ENCODE measurements at regions not wholly inside any gene's neighbourhood (a gene's known extent, or its start where the extent isn't known, plus 50 kb on each side); places are given as distances from the start of the nearest gene placed in this dataset.

- no peak for DNase-seq
These were observed 924.4 kb upstream of the TENM4 start for GRCh38 chr11:80365076-80365725.

- DNase-seq = no peak
These were observed 921.9 kb upstream of the TENM4 start for GRCh38 chr11:80362563-80363340.

- no peak for DNase-seq
These were observed 914.4 kb upstream of the TENM4 start for GRCh38 chr11:80355251-80355650.

GRCh38 chr11:80350541-80350940, 909.7 kb upstream of the TENM4 start:
- DNase-seq = no peak

- no peak for DNase-seq
These were observed 909.2 kb upstream of the TENM4 start for GRCh38 chr11:80349997-80350396.

- DNase-seq = no peak
These were observed 905.7 kb upstream of the TENM4 start for GRCh38 chr11:80346353-80347059.

- no peak for DNase-seq
These were observed 902.6 kb upstream of the TENM4 start for GRCh38 chr11:80343436-80343835.

GRCh38 chr11:80338231-80338630, 897.4 kb upstream of the TENM4 start:
- no peak for DNase-seq

GRCh38 chr11:80331694-80332093, 890.9 kb upstream of the TENM4 start:
- DNase-seq = no peak

- no peak for DNase-seq
These were observed 889.4 kb upstream of the TENM4 start for GRCh38 chr11:80330264-80330663.

- DNase-seq = no peak
These were observed 887.9 kb upstream of the TENM4 start for GRCh38 chr11:80328774-80329173.

GRCh38 chr11:80327956-80328614, 887.3 kb upstream of the TENM4 start:
- DNase-seq = no peak

- no peak for DNase-seq
These were observed 881.0 kb upstream of the TENM4 start for GRCh38 chr11:80321786-80322185.

GRCh38 chr11:80320765-80321164, 879.9 kb upstream of the TENM4 start:
- DNase-seq = no peak

- DNase-seq = no peak
These were observed 879.4 kb upstream of the TENM4 start for GRCh38 chr11:80320226-80320625.

GRCh38 chr11:80317612-80318011, 876.8 kb upstream of the TENM4 start:
- no peak for DNase-seq

GRCh38 chr11:80315200-80315599, 874.4 kb upstream of the TENM4 start:
- no peak for DNase-seq

GRCh38 chr11:80309301-80309700, 868.5 kb upstream of the TENM4 start:
- no peak for DNase-seq

GRCh38 chr11:80307676-80308075, 866.8 kb upstream of the TENM4 start:
- no peak for DNase-seq

GRCh38 chr11:80297858-80298632, 857.2 kb upstream of the TENM4 start:
- DNase-seq = no peak

- no peak for DNase-seq
These were observed 852.5 kb upstream of the TENM4 start for GRCh38 chr11:80293293-80293692.

- no peak for DNase-seq
These were observed 844.3 kb upstream of the TENM4 start for GRCh38 chr11:80284946-80285785.

Measured in activated gamma-delta T cell (primary cell).